HepG2 (cell line): ENCODE measurements at regions not wholly inside any gene's neighbourhood (a gene's known extent, or its start where the extent isn't known, plus 50 kb on each side); places are given as distances from the start of the nearest gene placed in this dataset.

ENCODE experiments used
- ATAC-seq: fragments of 200-7000 bp; cut with Tn5 transposase; 3 replicates; pipeline ENCODE4 v1.9.1; 2020; ENCODE audit warnings: mild to moderate bottlenecking, moderate library complexity
- BruUV-seq: library from RNA; stranded (reverse); fragments of 400-500 nt; replicated peaks from 2 replicates; lab custom pipeline; 2021; lab: Mats Ljungman, UMichigan
- CTCF ChIA-PET: fragments of 300-600 bp; formaldehyde crosslinking; extraction: SDS; loops from one replicate; lab custom pipeline; 2021; ENCODE audit warnings: low total read pairs, inconsistent platforms, low intra/inter-chr PET ratio; lab: Yijun Ruan, JAX
- POLR2A ChIA-PET: fragments of 350-600 bp; sonication (Branson Sonifier 250); formaldehyde crosslinking; loops from one replicate; lab custom pipeline; 2020; ENCODE audit warnings: antibody characterized with exemption, inconsistent platforms; lab: Yijun Ruan, JAX
- DNase-seq: peaks from one replicate; pipeline ENCODE4 v3.0.0-alpha.2; 2015; ENCODE audit warnings: low spot score
- FAIRE-seq: peaks from 3 replicates; lab custom pipeline; 2011; peaks lifted over from hg19 to GRCh38; lab: Jason Lieb, UNC
- H2AFZ ChIP-seq: one replicate; pipeline ENCODE4 v1.6.1; 2011; ENCODE audit warnings: low read length, inconsistent platforms
- H3K27ac ChIP-seq: fragments of 300-600 bp; 3 replicates; pipeline ENCODE4 v1.8.0; 2011; ENCODE audit warnings: mixed run types, mild to moderate bottlenecking, mixed read lengths, low read length, inconsistent platforms; ENCODE audit not compliant: insufficient read depth; ENCODE audit errors: extremely low read length
- H3K27me3 ChIP-seq, 2 experiments: fragments of 200-600 bp in 1 of 2; 2 replicates in 1 of 2; 3 replicates in 1 of 2; pipeline versions ENCODE4 v1.6.0 to v1.8.0; 2011; ENCODE audit warnings: low read length in 2 of 2, mild to moderate bottlenecking in 2 of 2, moderate library complexity in 2 of 2, inconsistent platforms in 1 of 2; ENCODE audit not compliant: insufficient read depth in 2 of 2, control insufficient read depth in 1 of 2
- H3K36me3 ChIP-seq, 2 experiments: fragments of 200-600 bp in 1 of 2; replicated peaks in 1 of 2; 2 replicates in 1 of 2; 3 replicates in 1 of 2; pipeline versions ENCODE4 v1.5.1 to v1.8.0; 2011; ENCODE audit warnings: low read length in 2 of 2, inconsistent platforms in 1 of 2; ENCODE audit not compliant: insufficient read depth in 2 of 2, control insufficient read depth in 1 of 2
- H3K4me1 ChIP-seq: 2 replicates; pipeline ENCODE4 v1.5.1; 2012; ENCODE audit warnings: low read length, inconsistent platforms; ENCODE audit not compliant: insufficient read depth
- H3K4me2 ChIP-seq: 2 replicates; pipeline ENCODE4 v1.6.0; 2011; ENCODE audit warnings: low read depth, low read length, inconsistent platforms
- H3K4me3 ChIP-seq, 3 experiments: fragments of 200-600 bp in 1 of 3; sonication (generic), shearing (Covaris generic) in 1 of 3; replicated peaks in 1 of 3; 2 replicates each; pipeline ENCODE4 v1.5.1; 2011 to 2016; ENCODE audit warnings: low read length in 3 of 3, inconsistent platforms in 2 of 3, low read depth in 2 of 3, mild to moderate bottlenecking in 2 of 3, control low read depth in 1 of 3, mixed read lengths in 1 of 3; ENCODE audit not compliant: insufficient read depth in 1 of 3
- H3K79me2 ChIP-seq: one replicate; pipeline ENCODE4 v1.6.1; 2011; ENCODE audit warnings: low read length, inconsistent platforms; ENCODE audit not compliant: insufficient read depth
- H3K9ac ChIP-seq: 2 replicates; pipeline ENCODE4 v1.6.0; 2011; ENCODE audit warnings: mild to moderate bottlenecking, low read depth, low read length, inconsistent platforms; ENCODE audit not compliant: insufficient read depth
- H3K9me3 ChIP-seq: 2 replicates; pipeline ENCODE4 v1.5.1; 2012; ENCODE audit warnings: mild to moderate bottlenecking, low read length
- H4K20me1 ChIP-seq: 2 replicates; pipeline ENCODE4 v1.6.0; 2011; ENCODE audit warnings: inconsistent platforms, mild to moderate bottlenecking, low read length, moderate library complexity; ENCODE audit not compliant: insufficient read depth
- ATF7 ChIP-seq, 2 experiments: fragments of 450-650 bp in 1 of 2; sonication (generic) in 1 of 2; formaldehyde crosslinking in 1 of 2; IDR thresholded peaks; 2 replicates each; pipeline versions ENCODE4 v1.4.0 to v1.6.1; 2016 to 2020; ENCODE audit warnings: antibody characterized with exemption in 1 of 2, mild to moderate bottlenecking in 1 of 2, missing genetic modification reagents in 1 of 2
- ATM ChIP-seq: fragments of 450-650 bp; IDR thresholded peaks from 2 replicates; pipeline ENCODE4 v1.7.1; 2017; ENCODE audit warnings: mild to moderate bottlenecking, borderline replicate concordance
- CREB1 ChIP-seq, 2 experiments: fragments of 450-650 bp in 1 of 2; IDR thresholded peaks; 2 replicates each; pipeline ENCODE4 v1.6.1; 2016 to 2017; ENCODE audit warnings: control low read depth in 1 of 2, mild to moderate bottlenecking in 1 of 2, missing compliant biosample characterization in 1 of 2, missing genetic modification characterization in 1 of 2
- FOXP1 ChIP-seq, 2 experiments: fragments of 450-650 bp in 1 of 2; IDR thresholded peaks; 2 replicates each; pipeline ENCODE4 v1.6.1; 2017 to 2018; ENCODE audit warnings: antibody characterized with exemption in 1 of 2
- HNF4G ChIP-seq, 2 experiments: sonication (generic) in 1 of 2; formaldehyde crosslinking in 1 of 2; IDR thresholded peaks; 2 replicates each; pipeline versions ENCODE4 v1.4.0 to v1.6.1; 2011 to 2020; ENCODE audit warnings: borderline replicate concordance in 2 of 2, low read depth in 2 of 2, mild to moderate bottlenecking in 2 of 2, low read length in 1 of 2, missing genetic modification reagents in 1 of 2, moderate library complexity in 1 of 2
- IKZF1 ChIP-seq: fragments of 450-650 bp; IDR thresholded peaks from 2 replicates; pipeline ENCODE4 v1.7.1; 2016
- NBN ChIP-seq: fragments of 450-650 bp; conservative IDR thresholded peaks from 2 replicates; pipeline ENCODE4 v1.6.1; 2017
- WGBS: methylation state at CpG from one replicate; pipeline ENCODE4 v1.1.6; 2017; ENCODE audit warnings: low lambda C conversion rate; 5-methylcytosine and 5-hydroxymethylcytosine counted together
- in situ Hi-C: cut with HindIII; loops from 2 replicates; pipeline ENCODE4 v1.10.0; 2017; ENCODE audit warnings: low pct_unique_long_range_greater_than_20kb; ENCODE audit not compliant: extremely low pct_ligation_motif_present
- intact Hi-C: fragments of 100-400 bp; cut with micrococcal nuclease; formaldehyde crosslinking; loops from one replicate; pipeline ENCODE4 v1.10.0; 2022; ENCODE audit not compliant: unreplicated experiment
- TF ChIP-seq, protein P1 (sequence below), 2 experiments: sonication (generic) in 1 of 2; formaldehyde crosslinking in 1 of 2; IDR thresholded peaks; 2 replicates each; pipeline versions ENCODE4 v1.5.1 to v1.6.1; 2011 to 2020; ENCODE audit warnings: borderline replicate concordance in 1 of 2, low read depth in 1 of 2, low read length in 1 of 2, mild to moderate bottlenecking in 1 of 2, missing genetic modification reagents in 1 of 2, moderate library complexity in 1 of 2
- TF ChIP-seq, protein P2 (sequence below), 2 experiments: fragments of 450-650 bp in 1 of 2; sonication (generic) in 1 of 2; formaldehyde crosslinking in 1 of 2; IDR thresholded peaks; 2 replicates each; pipeline versions ENCODE4 v1.6.1 to v1.8.0; 2016 to 2022; ENCODE audit warnings: antibody characterized with exemption in 1 of 2, mild to moderate bottlenecking in 1 of 2, missing genetic modification reagents in 1 of 2

DNA sequence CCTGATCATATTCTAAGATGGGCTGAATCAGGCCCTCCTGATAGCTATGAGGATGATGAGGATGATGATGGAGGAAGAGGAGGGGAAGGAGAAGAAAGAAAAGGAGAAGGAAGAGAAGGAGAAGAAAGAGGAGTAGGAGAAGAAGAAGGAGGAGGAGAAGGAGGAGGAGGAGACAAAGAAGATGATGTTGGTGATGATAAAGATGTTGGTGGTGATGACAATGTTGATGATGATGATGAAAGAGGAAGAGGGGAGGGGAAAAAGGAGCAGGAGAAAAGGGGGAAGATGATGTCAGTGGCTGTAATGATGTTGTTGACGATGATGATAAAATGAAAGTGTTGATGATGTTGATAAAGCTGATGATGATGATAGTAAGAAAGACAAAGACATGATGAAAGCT, 119.5 kb downstream of the CDC5L start:
- WGBS, result 0% methylated on average over 1 of the region's 1 CpG
- no peaks in the 10 kb centered on the region for H4K20me1 ChIP-seq
- H2AFZ ChIP-seq, result no peak overlapping the region
- TF ChIP-seq, protein P1, sequence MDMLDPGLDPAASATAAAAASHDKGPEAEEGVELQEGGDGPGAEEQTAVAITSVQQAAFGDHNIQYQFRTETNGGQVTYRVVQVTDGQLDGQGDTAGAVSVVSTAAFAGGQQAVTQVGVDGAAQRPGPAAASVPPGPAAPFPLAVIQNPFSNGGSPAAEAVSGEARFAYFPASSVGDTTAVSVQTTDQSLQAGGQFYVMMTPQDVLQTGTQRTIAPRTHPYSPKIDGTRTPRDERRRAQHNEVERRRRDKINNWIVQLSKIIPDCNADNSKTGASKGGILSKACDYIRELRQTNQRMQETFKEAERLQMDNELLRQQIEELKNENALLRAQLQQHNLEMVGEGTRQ (IDR thresholded peaks at IDR 0.05; ENCODE audit: low read depth, low read length), result no peak
- TF ChIP-seq, protein P1 (CRISPR knock-in tag; IDR thresholded peaks at IDR 0.05; ENCODE audit: borderline replicate concordance), result no peak
- TF ChIP-seq FOXP1 (IDR thresholded peaks at IDR 0.05), result 0 out of 2 replicates have a peak, but pooled peaks have one; percentile 18
- no peak for TF ChIP-seq FOXP1 (CRISPR knock-in tag; IDR thresholded peaks at IDR 0.05)
- TF ChIP-seq ATF7 (IDR thresholded peaks at IDR 0.05), result peak; percentile 84
- TF ChIP-seq ATF7 (CRISPR knock-in tag; IDR thresholded peaks at IDR 0.05), result no peak
- TF ChIP-seq, protein P2, sequence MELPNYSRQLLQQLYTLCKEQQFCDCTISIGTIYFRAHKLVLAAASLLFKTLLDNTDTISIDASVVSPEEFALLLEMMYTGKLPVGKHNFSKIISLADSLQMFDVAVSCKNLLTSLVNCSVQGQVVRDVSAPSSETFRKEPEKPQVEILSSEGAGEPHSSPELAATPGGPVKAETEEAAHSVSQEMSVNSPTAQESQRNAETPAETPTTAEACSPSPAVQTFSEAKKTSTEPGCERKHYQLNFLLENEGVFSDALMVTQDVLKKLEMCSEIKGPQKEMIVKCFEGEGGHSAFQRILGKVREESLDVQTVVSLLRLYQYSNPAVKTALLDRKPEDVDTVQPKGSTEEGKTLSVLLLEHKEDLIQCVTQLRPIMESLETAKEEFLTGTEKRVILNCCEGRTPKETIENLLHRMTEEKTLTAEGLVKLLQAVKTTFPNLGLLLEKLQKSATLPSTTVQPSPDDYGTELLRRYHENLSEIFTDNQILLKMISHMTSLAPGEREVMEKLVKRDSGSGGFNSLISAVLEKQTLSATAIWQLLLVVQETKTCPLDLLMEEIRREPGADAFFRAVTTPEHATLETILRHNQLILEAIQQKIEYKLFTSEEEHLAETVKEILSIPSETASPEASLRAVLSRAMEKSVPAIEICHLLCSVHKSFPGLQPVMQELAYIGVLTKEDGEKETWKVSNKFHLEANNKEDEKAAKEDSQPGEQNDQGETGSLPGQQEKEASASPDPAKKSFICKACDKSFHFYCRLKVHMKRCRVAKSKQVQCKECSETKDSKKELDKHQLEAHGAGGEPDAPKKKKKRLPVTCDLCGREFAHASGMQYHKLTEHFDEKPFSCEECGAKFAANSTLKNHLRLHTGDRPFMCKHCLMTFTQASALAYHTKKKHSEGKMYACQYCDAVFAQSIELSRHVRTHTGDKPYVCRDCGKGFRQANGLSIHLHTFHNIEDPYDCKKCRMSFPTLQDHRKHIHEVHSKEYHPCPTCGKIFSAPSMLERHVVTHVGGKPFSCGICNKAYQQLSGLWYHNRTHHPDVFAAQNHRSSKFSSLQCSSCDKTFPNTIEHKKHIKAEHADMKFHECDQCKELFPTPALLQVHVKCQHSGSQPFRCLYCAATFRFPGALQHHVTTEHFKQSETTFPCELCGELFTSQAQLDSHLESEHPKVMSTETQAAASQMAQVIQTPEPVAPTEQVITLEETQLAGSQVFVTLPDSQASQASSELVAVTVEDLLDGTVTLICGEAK (IDR thresholded peaks at IDR 0.05), result 0 out of 2 replicates have a peak, but pooled peaks have one; percentile 17
- TF ChIP-seq, protein P2 (CRISPR knock-in tag; IDR thresholded peaks at IDR 0.05), result no peak
- TF ChIP-seq NBN, result 0 out of 2 replicates have a peak, but pooled peaks have one; percentile 20
- peak; percentile 87 for TF ChIP-seq CREB1 (IDR thresholded peaks at IDR 0.05)
- no peak for TF ChIP-seq CREB1 (CRISPR knock-in tag; IDR thresholded peaks at IDR 0.05)
- peak; percentile 60; the same call in 1 of the 2 replicates for TF ChIP-seq IKZF1
- no peak for TF ChIP-seq HNF4G (IDR thresholded peaks at IDR 0.05; ENCODE audit: borderline replicate concordance, low read depth, low read length)
- TF ChIP-seq HNF4G (CRISPR knock-in tag; IDR thresholded peaks at IDR 0.05; ENCODE audit: borderline replicate concordance, low read depth), result no peak
- TF ChIP-seq ATM, result peak; percentile 59; the same call in 1 of the 2 replicates
- TF ChIP-seq, all 625 proteins: peak for 7
- POLR2A ChIA-PET, result no interaction called here
- H3K4me1 ChIP-seq, result no peaks in the 10 kb centered on the region
- FAIRE-seq, result no peak
- ATAC-seq, result no peak
- BruUV-seq, result no TSS peak
- no peak overlapping the region for H3K9ac ChIP-seq
- no peak overlapping the region for H3K27ac ChIP-seq
- CTCF ChIA-PET, result no interaction called here
- H3K4me3 ChIP-seq, result no peak overlapping the region
- no peaks in the 10 kb centered on the region for H3K79me2 ChIP-seq
- H3K9me3 ChIP-seq, result no peaks in the 10 kb centered on the region
- in situ Hi-C loops (no loop called here), intact Hi-C loops (no loop called here)
- no peak for DNase-seq
- peaks cover 0 to 4% of the 10 kb centered on the region in 2 experiments; a peak in 1 of 5 replicates for H3K27me3 ChIP-seq
- H3K36me3 ChIP-seq, result no peaks in the 10 kb centered on the region
- H3K4me2 ChIP-seq, result no peak overlapping the region
